Activated CD4-positive, alpha-beta memory T cell treated with anti-CD3 and anti-CD28 coated beads, Interleukin-2, amount 10 ng/mL, durations not matched to agents 7 days and 5 days (primary cell): ENCODE measurements at regions not wholly inside any gene's neighbourhood (a gene's known extent, or its start where the extent isn't known, plus 50 kb on each side); places are given as distances from the start of the nearest gene placed in this dataset.

Source experiments
- CTCF ChIA-PET: fragments of 350-600 bp; sonication (Branson Sonifier 250); formaldehyde crosslinking; loops from one replicate; lab custom pipeline; 2021; ENCODE audit warnings: antibody characterized with exemption, inconsistent platforms; lab: Charles Lee
- POLR2A ChIA-PET: fragments of 350-600 bp; sonication (Branson Sonifier 250); formaldehyde crosslinking; loops from one replicate; lab custom pipeline; 2021; ENCODE audit warnings: antibody characterized with exemption; lab: Charles Lee
- DNase-seq: peaks from one replicate; pipeline ENCODE4 v3.0.0-alpha.2; 2020
- H3K27ac Mint-ChIP-seq: one replicate; pipeline ENCODE4 v1.8.0; 2021; ENCODE audit warnings: mild to moderate bottlenecking, mixed read lengths
- H3K27me3 Mint-ChIP-seq: one replicate; pipeline ENCODE4 v1.8.0; 2021; ENCODE audit warnings: mixed read lengths
- H3K36me3 Mint-ChIP-seq: one replicate; pipeline ENCODE4 v1.8.0; 2021; ENCODE audit warnings: low read depth, mixed read lengths
- H3K4me1 Mint-ChIP-seq: one replicate; pipeline ENCODE4 v1.8.0; 2021; ENCODE audit warnings: mixed read lengths
- H3K4me3 Mint-ChIP-seq: one replicate; pipeline ENCODE4 v1.8.0; 2021; ENCODE audit warnings: mild to moderate bottlenecking, mixed read lengths
- H3K9me3 Mint-ChIP-seq: one replicate; pipeline ENCODE4 v1.8.0; 2021; ENCODE audit warnings: mixed read lengths

DNA sequence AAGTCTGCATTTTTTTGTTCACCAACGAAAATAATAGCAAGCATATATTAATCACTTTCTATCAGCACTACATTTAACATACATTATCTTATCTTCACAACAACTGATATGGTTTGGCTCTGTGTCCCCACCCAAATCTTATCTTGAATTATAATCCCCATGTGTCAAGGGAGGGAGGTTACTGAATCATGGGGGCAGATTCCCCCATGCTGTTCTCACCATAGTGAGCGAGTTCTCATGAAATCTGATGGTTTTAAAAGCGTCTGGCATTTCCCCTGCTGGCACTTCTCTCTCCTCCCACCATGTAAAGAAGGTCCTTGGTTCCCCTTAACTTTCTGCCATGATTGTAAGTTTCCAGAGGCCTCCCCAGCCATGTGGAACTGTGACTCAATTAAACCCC lies 235.7 kb upstream of the RXFP2 start:
- DNase-seq: no peak
- Mint-ChIP-seq H3K27ac (no peak overlapping the region), H3K4me1 (no peaks in the 10 kb centered on the region), H3K9me3 (no peaks in the 10 kb centered on the region), H3K36me3 (no peaks in the 10 kb centered on the region), H3K27me3 (no peaks in the 10 kb centered on the region), H3K4me3 (no peak overlapping the region)
- ChIA-PET CTCF (no interaction called here), POLR2A (no interaction called here)

DNA sequence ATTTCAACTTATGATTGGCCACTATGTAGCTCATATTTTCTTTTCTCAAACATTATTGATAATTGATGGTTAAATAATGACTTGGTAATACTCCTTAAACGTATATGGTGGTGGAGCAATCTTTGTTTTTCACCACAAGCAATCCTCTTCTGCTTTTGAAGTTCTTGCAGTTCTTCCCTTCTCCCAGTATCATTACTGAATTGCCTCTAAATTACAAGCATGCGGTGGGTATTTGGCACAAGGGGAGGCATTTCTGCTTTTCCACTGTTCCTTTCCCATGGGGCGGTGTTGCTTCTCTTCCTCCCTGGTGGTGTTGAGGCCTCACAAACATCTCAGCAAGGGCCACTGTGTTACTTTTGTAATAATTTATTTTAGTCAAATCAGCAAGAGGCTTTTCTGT lies 234.4 kb upstream of the RXFP2 start:
- DNase-seq: no peak
- Mint-ChIP-seq H3K27ac (no peak overlapping the region), H3K36me3 (no peaks in the 10 kb centered on the region), H3K4me3 (no peak overlapping the region), H3K9me3 (no peaks in the 10 kb centered on the region), H3K4me1 (no peaks in the 10 kb centered on the region), H3K27me3 (no peaks in the 10 kb centered on the region)
- ChIA-PET CTCF (no interaction called here), POLR2A (no interaction called here)

DNA sequence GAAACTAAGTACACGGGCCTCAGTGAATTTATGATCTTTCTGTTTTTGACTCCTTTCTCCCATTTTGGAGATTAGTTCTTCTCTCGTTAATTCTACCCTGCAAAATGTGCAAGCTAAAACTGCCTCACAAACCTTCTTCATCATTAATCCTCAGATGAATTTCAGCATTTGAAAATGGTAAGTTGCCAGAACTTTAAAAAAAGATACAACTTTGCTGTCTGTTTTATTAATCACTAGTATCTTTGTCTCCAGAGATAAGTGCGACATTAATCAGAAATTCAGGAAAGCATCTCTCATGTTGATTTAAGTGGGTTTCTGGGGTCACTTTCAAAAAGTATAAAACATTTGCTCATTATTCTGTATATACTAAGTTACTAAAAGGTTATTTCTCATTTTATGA lies 227.0 kb upstream of the RXFP2 start:
- H3K27me3 Mint-ChIP-seq: peaks cover 2% of the 10 kb centered on the region
- no peaks in the 10 kb centered on the region for H3K9me3 Mint-ChIP-seq
- no peaks in the 10 kb centered on the region for H3K36me3 Mint-ChIP-seq
- no peak overlapping the region for H3K4me3 Mint-ChIP-seq
- POLR2A ChIA-PET: no interaction called here
- H3K27ac Mint-ChIP-seq: no peak overlapping the region
- DNase-seq: no peak
- H3K4me1 Mint-ChIP-seq: no peaks in the 10 kb centered on the region
- CTCF ChIA-PET: no interaction called here

DNA sequence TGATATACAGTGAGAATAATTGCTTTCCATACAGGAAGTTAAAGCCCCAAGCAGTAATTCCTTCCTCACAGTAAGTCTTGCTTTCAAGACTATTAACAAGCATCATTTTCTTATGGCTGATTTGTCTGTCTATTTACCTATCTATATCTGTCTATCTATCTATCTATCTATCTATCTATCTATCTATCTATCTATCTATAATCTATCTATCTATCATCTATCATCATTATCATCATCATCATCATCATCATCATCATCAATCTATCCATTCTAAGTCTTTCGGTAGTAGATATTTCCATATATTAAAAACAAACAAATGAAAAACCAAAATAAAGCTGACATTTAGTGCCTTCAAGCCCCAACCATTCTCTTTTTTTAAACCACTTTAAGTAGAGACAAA lies 224.4 kb upstream of the RXFP2 start:
- Mint-ChIP-seq H3K36me3 (no peaks in the 10 kb centered on the region), H3K27me3 (peaks cover 2% of the 10 kb centered on the region), H3K4me1 (no peaks in the 10 kb centered on the region), H3K27ac (no peak overlapping the region), H3K4me3 (no peak overlapping the region), H3K9me3 (no peaks in the 10 kb centered on the region)
- CTCF ChIA-PET: no interaction called here
- no peak for DNase-seq
- POLR2A ChIA-PET: no interaction called here

- no peak for DNase-seq
- H3K27ac Mint-ChIP-seq: no peak overlapping the region
- H3K4me1 Mint-ChIP-seq: no peaks in the 10 kb centered on the region
- H3K4me3 Mint-ChIP-seq: no peak overlapping the region
- H3K9me3 Mint-ChIP-seq: no peaks in the 10 kb centered on the region
- H3K27me3 Mint-ChIP-seq: peaks cover 2% of the 10 kb centered on the region
- POLR2A ChIA-PET: no interaction called here
- H3K36me3 Mint-ChIP-seq: no peaks in the 10 kb centered on the region
- CTCF ChIA-PET: no interaction called here
Measured at GRCh38 chr13:31515427-31515826, 223.9 kb upstream of the RXFP2 start.

DNA sequence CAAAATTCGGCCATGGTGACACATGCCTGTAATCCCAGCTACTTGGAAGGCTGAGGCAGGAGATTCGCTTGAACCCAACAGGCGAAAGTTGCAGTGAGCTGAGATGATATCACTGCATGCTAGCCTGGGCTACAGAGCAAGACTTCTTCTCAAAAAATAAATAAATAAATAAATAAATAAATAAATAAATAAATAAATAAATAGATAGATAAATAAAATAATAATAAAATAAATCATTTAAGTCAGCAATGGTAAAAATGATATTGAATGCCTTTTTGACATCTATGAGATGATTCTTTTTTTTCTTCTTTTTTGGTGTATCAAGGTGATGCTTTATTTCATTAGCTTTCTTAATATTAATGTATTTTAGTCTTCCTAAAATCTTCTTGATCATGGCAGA lies 221.7 kb upstream of the RXFP2 start:
- Mint-ChIP-seq H3K4me1 (no peaks in the 10 kb centered on the region), H3K36me3 (no peaks in the 10 kb centered on the region), H3K9me3 (no peaks in the 10 kb centered on the region), H3K27ac (no peak overlapping the region), H3K27me3 (peaks cover 8% of the 10 kb centered on the region), H3K4me3 (no peak overlapping the region)
- no peak for DNase-seq
- POLR2A ChIA-PET: no interaction called here
- CTCF ChIA-PET: no interaction called here

DNA sequence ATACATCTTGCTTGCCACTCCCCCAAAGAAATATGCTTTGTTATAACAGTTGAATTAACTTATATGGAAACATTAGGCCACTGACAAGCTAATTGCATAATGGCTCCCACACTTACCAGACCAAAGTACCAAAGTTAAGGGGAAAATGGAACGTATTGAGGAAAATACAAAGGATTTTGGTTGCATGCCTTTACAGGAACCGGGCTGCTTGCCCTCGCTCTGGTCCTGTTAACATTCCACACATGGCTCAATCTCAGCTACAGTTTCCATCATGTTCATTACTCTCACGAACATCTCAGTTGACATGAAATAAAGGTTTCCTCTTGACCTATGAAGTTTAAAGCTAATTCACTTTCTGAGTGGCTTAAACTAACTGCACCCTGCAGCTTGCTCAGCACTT lies 220.7 kb upstream of the RXFP2 start:
- ChIA-PET CTCF (no interaction called here), POLR2A (no interaction called here)
- no peak for DNase-seq
- Mint-ChIP-seq H3K9me3 (no peaks in the 10 kb centered on the region), H3K27ac (no peak overlapping the region), H3K27me3 (peaks cover 6% of the 10 kb centered on the region), H3K4me3 (no peak overlapping the region), H3K4me1 (no peaks in the 10 kb centered on the region), H3K36me3 (no peaks in the 10 kb centered on the region)

DNA sequence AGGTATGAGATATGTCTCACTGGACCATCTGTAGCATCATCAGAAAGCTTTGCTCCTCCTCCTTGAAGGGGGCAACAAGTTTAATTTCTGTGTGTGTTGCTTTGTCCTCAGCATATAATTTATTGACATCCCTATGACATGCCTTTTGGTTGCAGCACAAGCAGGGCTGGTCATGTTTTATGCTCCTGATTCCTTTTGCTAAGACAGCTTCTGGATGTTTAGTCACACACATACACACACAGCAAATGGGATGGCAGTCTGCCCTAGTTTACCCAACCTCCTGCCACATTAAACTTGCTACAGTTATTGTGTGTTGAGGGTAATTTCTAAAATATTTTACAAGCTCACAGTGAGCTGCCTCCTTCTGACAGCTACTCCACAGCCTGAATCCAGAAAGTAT lies 217.9 kb upstream of the RXFP2 start:
- no peak for DNase-seq
- Mint-ChIP-seq H3K27ac (no peak overlapping the region), H3K4me3 (no peak overlapping the region), H3K36me3 (no peaks in the 10 kb centered on the region), H3K9me3 (no peaks in the 10 kb centered on the region), H3K27me3 (peaks cover 6% of the 10 kb centered on the region), H3K4me1 (no peaks in the 10 kb centered on the region)
- POLR2A ChIA-PET: no interaction called here
- CTCF ChIA-PET: no interaction called here

- no peaks in the 10 kb centered on the region for H3K36me3 Mint-ChIP-seq
- no peak overlapping the region for H3K27ac Mint-ChIP-seq
- H3K4me1 Mint-ChIP-seq: no peaks in the 10 kb centered on the region
- no peaks in the 10 kb centered on the region for H3K9me3 Mint-ChIP-seq
- H3K27me3 Mint-ChIP-seq: peaks cover 6% of the 10 kb centered on the region
- POLR2A ChIA-PET: no interaction called here
- no peak overlapping the region for H3K4me3 Mint-ChIP-seq
- CTCF ChIA-PET: no interaction called here
- DNase-seq: no peak
Measured at GRCh38 chr13:31522396-31522795, 216.9 kb upstream of the RXFP2 start.

DNA sequence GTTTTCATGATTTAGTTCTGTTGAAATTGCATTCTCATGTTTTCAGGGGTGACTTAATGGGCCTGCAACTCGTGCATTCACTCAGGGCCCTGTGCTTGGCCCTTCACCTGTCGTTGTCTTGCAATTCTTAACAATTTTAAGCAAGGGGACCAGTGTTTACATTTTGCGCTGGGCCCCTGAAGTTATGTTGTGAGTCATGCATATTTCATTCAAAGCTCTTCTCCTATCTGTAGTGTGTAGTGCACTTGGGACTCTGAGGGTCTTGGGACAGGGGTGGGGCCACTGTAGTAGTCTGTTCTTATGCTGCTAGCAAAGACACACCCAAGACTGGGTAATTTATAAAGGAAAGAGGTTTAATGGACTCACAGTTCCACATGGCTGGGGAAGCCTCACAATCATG lies 211.2 kb upstream of the RXFP2 start:
- Mint-ChIP-seq H3K27ac (no peak overlapping the region), H3K4me3 (no peak overlapping the region), H3K4me1 (no peaks in the 10 kb centered on the region), H3K9me3 (no peaks in the 10 kb centered on the region), H3K36me3 (no peaks in the 10 kb centered on the region), H3K27me3 (peaks cover 6% of the 10 kb centered on the region)
- POLR2A ChIA-PET: no interaction called here
- no peak for DNase-seq
- CTCF ChIA-PET: no interaction called here

GRCh38 chr13:31528758-31529157 lies 210.6 kb upstream of the RXFP2 start:
- Mint-ChIP-seq H3K4me3 (no peak overlapping the region), H3K27me3 (peaks cover 8% of the 10 kb centered on the region), H3K27ac (no peak overlapping the region), H3K4me1 (no peaks in the 10 kb centered on the region), H3K36me3 (no peaks in the 10 kb centered on the region), H3K9me3 (no peaks in the 10 kb centered on the region)
- ChIA-PET CTCF (no interaction called here), POLR2A (no interaction called here)
- no peak for DNase-seq

DNA sequence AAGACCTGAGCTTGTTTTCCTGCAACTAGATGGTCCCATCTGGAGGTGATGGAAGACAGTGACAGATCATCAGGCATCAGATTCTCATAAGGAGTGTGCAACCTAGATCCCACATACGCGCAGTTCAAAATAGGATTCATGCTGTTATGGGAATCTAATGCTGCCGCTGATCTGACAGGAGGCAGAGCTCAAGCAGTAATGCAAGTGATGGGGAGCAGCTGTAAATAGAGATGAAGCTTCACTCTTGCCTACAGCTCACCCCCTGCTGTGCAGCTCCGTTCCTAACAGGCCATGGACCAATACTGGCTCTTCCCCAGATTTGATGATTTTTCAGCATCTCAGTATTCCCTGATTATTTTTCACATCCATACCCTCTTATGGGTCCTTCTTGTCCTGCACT lies 208.4 kb upstream of the RXFP2 start:
- H3K4me1 Mint-ChIP-seq: no peaks in the 10 kb centered on the region
- no peak for DNase-seq
- no peak overlapping the region for H3K27ac Mint-ChIP-seq
- POLR2A ChIA-PET: no interaction called here
- H3K9me3 Mint-ChIP-seq: no peaks in the 10 kb centered on the region
- CTCF ChIA-PET: no interaction called here
- H3K27me3 Mint-ChIP-seq: peaks cover 8% of the 10 kb centered on the region
- H3K4me3 Mint-ChIP-seq: no peak overlapping the region
- no peaks in the 10 kb centered on the region for H3K36me3 Mint-ChIP-seq

DNA sequence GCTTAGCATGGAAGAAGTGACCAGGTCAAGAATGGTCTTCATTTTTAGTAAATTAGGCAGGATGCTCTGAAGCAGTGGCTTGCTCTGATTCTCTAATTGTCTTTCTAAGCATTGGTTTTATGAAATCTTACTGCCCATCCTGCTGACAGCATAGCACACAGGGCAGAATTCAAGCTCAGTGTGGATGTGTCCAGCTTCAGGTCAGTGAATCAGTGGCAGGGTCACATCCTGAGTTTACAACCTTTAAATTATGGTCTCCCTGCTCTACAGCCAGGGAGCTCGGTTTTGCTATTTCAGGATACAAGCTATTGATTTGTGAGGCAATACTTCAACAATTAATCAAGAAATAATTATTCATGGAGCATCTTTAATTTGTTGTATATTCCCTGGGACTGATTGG lies 202.3 kb upstream of the RXFP2 start:
- Mint-ChIP-seq H3K36me3 (no peaks in the 10 kb centered on the region), H3K27me3 (peaks cover 5% of the 10 kb centered on the region), H3K9me3 (no peaks in the 10 kb centered on the region), H3K4me3 (no peak overlapping the region), H3K4me1 (no peaks in the 10 kb centered on the region), H3K27ac (no peak overlapping the region)
- DNase-seq: no peak
- POLR2A ChIA-PET: no interaction called here
- CTCF ChIA-PET: no interaction called here

- Mint-ChIP-seq H3K9me3 (no peaks in the 10 kb centered on the region), H3K27me3 (peaks cover under 1% of the 10 kb centered on the region), H3K36me3 (no peaks in the 10 kb centered on the region), H3K4me1 (no peaks in the 10 kb centered on the region), H3K27ac (no peak overlapping the region), H3K4me3 (no peak overlapping the region)
- ChIA-PET POLR2A (no interaction called here), CTCF (interaction anchor here (0.9 kb wide), 1 partner anchor 202 kb away, joined by 3 read pairs; no protein-coding TSS in a partner anchor)
- DNase-seq: no peak
Measured at GRCh38 chr13:31538067-31539042, 201.0 kb upstream of the RXFP2 start.
